H1 (cell line): ENCODE measurements at regions not wholly inside any gene's neighbourhood (a gene's known extent, or its start where the extent isn't known, plus 50 kb on each side); places are given as distances from the start of the nearest gene placed in this dataset.

Experiments
- CTCF ChIA-PET: fragments of 300-600 bp; sonication (Branson Sonifier 250); formaldehyde crosslinking; loops from one replicate; lab custom pipeline; 2021; ENCODE audit not compliant: partially characterized antibody; lab: Charles Lee
- POLR2A ChIA-PET: fragments of 300-600 bp; sonication (Branson Sonifier 250); formaldehyde crosslinking; loops from one replicate; lab custom pipeline; 2021; ENCODE audit warnings: inconsistent platforms; ENCODE audit not compliant: partially characterized antibody; lab: Charles Lee
- DNase-seq, 2 experiments: peaks; one replicate each; pipeline versions ENCODE4 v3.0.0 to v3.0.0-alpha.2; 2010 to 2022; ENCODE audit warnings: low spot score in 2 of 2, low read depth in 1 of 2, mixed read lengths in 1 of 2
- FAIRE-seq: peaks from 2 replicates; lab custom pipeline; 2011; peaks lifted over from hg19 to GRCh38; lab: Jason Lieb, UNC
- H2AFZ ChIP-seq: 2 replicates; pipeline ENCODE4 v1.8.1; 2012; ENCODE audit warnings: low read length, inconsistent platforms
- H2AK5ac ChIP-seq: 2 replicates; pipeline ENCODE4 v1.6.1; 2013; ENCODE audit warnings: low read depth, low read length
- H2BK120ac ChIP-seq: replicated peaks from 2 replicates; pipeline ENCODE3; 2013; ENCODE audit warnings: low read depth, low read length, inconsistent platforms
- H2BK12ac ChIP-seq: 2 replicates; pipeline ENCODE4 v1.6.1; 2013; ENCODE audit warnings: low read depth, low read length
- H2BK15ac ChIP-seq: 2 replicates; pipeline ENCODE4 v1.6.1; 2013; ENCODE audit warnings: low read length
- H2BK20ac ChIP-seq: 2 replicates; pipeline ENCODE4 v1.6.1; 2013; ENCODE audit warnings: low read length
- H2BK5ac ChIP-seq: 2 replicates; pipeline ENCODE4 v1.6.1; 2013; ENCODE audit warnings: low read depth, low read length
- H3K14ac ChIP-seq: 2 replicates; pipeline ENCODE4 v1.6.1; 2013; ENCODE audit warnings: inconsistent platforms; ENCODE audit not compliant: insufficient read length
- H3K18ac ChIP-seq: 2 replicates; pipeline ENCODE4 v1.6.1; 2013; ENCODE audit warnings: low read length; ENCODE audit errors: extremely low read depth
- H3K23ac ChIP-seq: 2 replicates; pipeline ENCODE4 v1.6.1; 2013; ENCODE audit warnings: inconsistent platforms; ENCODE audit not compliant: insufficient read length
- H3K23me2 ChIP-seq: 2 replicates; pipeline ENCODE4 v1.6.1; 2013; ENCODE audit warnings: low read depth, low read length
- H3K27ac ChIP-seq: 2 replicates; pipeline ENCODE4 v1.6.1; 2011; ENCODE audit warnings: low read depth, low read length, inconsistent platforms
- H3K27me3 ChIP-seq, 4 experiments: replicated peaks in 1 of 4; 1 replicate in 1 of 4; 2 replicates in 3 of 4; pipeline versions ENCODE4 v1.6.1 to v1.8.1; 2011 to 2013; ENCODE audit warnings: low read length in 3 of 4, mild to moderate bottlenecking in 3 of 4, inconsistent platforms in 2 of 4, mixed read lengths in 2 of 4, moderate library complexity in 1 of 4; ENCODE audit not compliant: control insufficient read depth in 3 of 4, insufficient read depth in 3 of 4; ENCODE audit errors: extremely low read depth in 1 of 4
- H3K36me3 ChIP-seq, 4 experiments: 2 replicates each; pipeline versions ENCODE4 v1.6.1 to v1.8.1; 2011 to 2013; ENCODE audit warnings: mild to moderate bottlenecking in 4 of 4, low read length in 3 of 4, moderate library complexity in 2 of 4, control low read depth in 1 of 4, inconsistent platforms in 1 of 4; ENCODE audit not compliant: insufficient read depth in 4 of 4, control insufficient read depth in 2 of 4
- H3K4ac ChIP-seq: replicated peaks from 2 replicates; pipeline ENCODE3; 2013; ENCODE audit warnings: low read length, low read depth, mixed read lengths, inconsistent platforms; ENCODE audit not compliant: insufficient read length
- H3K4me1 ChIP-seq, 4 experiments: replicated peaks in 1 of 4; 1 replicate in 1 of 4; 2 replicates in 3 of 4; pipeline versions ENCODE4 v1.6.1 to v1.8.1; 2011 to 2013; ENCODE audit warnings: low read length in 3 of 4, inconsistent platforms in 2 of 4, mixed read lengths in 1 of 4; ENCODE audit not compliant: insufficient read depth in 4 of 4, control insufficient read depth in 3 of 4
- H3K4me2 ChIP-seq, 2 experiments: 2 replicates each; pipeline versions ENCODE4 v1.6.1 to v1.8.1; 2011 to 2013; ENCODE audit warnings: low read depth in 2 of 2, low read length in 2 of 2, control low read depth in 1 of 2, inconsistent platforms in 1 of 2, mild to moderate bottlenecking in 1 of 2; ENCODE audit not compliant: insufficient read depth in 1 of 2
- H3K4me3 ChIP-seq, 4 experiments: fragments of 200-600, 300-600 bp in 1 of 4; sonication (generic), shearing (Covaris generic), sonication (Bioruptor Twin) in 1 of 4; 2 replicates each; pipeline versions ENCODE4 v1.5.1 to v1.8.1; 2011 to 2016; ENCODE audit warnings: low read length in 4 of 4, low read depth in 3 of 4, control low read depth in 2 of 4, inconsistent platforms in 2 of 4, mild to moderate bottlenecking in 2 of 4, mixed read lengths in 1 of 4, moderate library complexity in 1 of 4; ENCODE audit not compliant: insufficient read depth in 2 of 4; ENCODE audit errors: extremely low read depth in 1 of 4
- H3K56ac ChIP-seq: replicated peaks from 2 replicates; pipeline ENCODE3; 2013; ENCODE audit warnings: low read depth, mild to moderate bottlenecking, mixed read lengths, low read length, inconsistent platforms; ENCODE audit not compliant: insufficient read length
- H3K79me1 ChIP-seq: 2 replicates; pipeline ENCODE4 v1.6.1; 2013; ENCODE audit warnings: low read depth, low read length, control low read depth
- H3K79me2 ChIP-seq, 2 experiments: 2 replicates each; pipeline versions ENCODE4 v1.6.1 to v1.8.1; 2012 to 2013; ENCODE audit warnings: low read length in 2 of 2, mild to moderate bottlenecking in 2 of 2, inconsistent platforms in 1 of 2; ENCODE audit not compliant: insufficient read depth in 2 of 2, control insufficient read depth in 1 of 2
- H3K9ac ChIP-seq, 4 experiments: replicated peaks in 1 of 4; 1 replicate in 1 of 4; 2 replicates in 3 of 4; pipeline versions ENCODE4 v1.6.1 to v1.8.1; 2011 to 2013; ENCODE audit warnings: low read depth in 3 of 4, low read length in 3 of 4, control low read depth in 2 of 4, mild to moderate bottlenecking in 2 of 4, moderate library complexity in 2 of 4, inconsistent platforms in 1 of 4; ENCODE audit errors: extremely low read depth in 1 of 4
- H3K9me3 ChIP-seq, 2 experiments: 2 replicates each; pipeline versions ENCODE4 v1.6.1 to v1.8.1; 2012 to 2013; ENCODE audit warnings: mild to moderate bottlenecking in 2 of 2, moderate library complexity in 2 of 2, control low read depth in 1 of 2, inconsistent platforms in 1 of 2, low read depth in 1 of 2, low read length in 1 of 2, mixed read lengths in 1 of 2; ENCODE audit not compliant: insufficient read depth in 2 of 2
- H4K20me1 ChIP-seq, 2 experiments: replicated peaks in 1 of 2; 2 replicates each; pipeline versions ENCODE3 to v1.8.1; 2011 to 2013; ENCODE audit warnings: inconsistent platforms in 2 of 2, low read length in 2 of 2, mild to moderate bottlenecking in 1 of 2; ENCODE audit not compliant: insufficient read depth in 2 of 2, control insufficient read depth in 1 of 2
- H4K5ac ChIP-seq: 2 replicates; pipeline ENCODE4 v1.6.1; 2013; ENCODE audit warnings: low read length, low read depth, mixed read lengths, inconsistent platforms; ENCODE audit not compliant: insufficient read length
- H4K8ac ChIP-seq: 2 replicates; pipeline ENCODE4 v1.8.0; 2013; ENCODE audit warnings: mild to moderate bottlenecking, moderate library complexity, low read length, inconsistent platforms; ENCODE audit not compliant: insufficient read depth; ENCODE audit errors: extremely low read depth
- H4K91ac ChIP-seq: replicated peaks from 2 replicates; pipeline ENCODE3; 2013; ENCODE audit warnings: low read length, mixed read lengths, inconsistent platforms; ENCODE audit not compliant: insufficient read length
- CTBP2 ChIP-seq: IDR thresholded peaks from 2 replicates; pipeline ENCODE4 v1.7.0; 2011; ENCODE audit warnings: borderline replicate concordance, mild to moderate bottlenecking, moderate library complexity, mixed read lengths, low read length; ENCODE audit not compliant: insufficient read depth, insufficient read length
- EGR1 ChIP-seq: IDR thresholded peaks from 2 replicates; pipeline ENCODE4 v1.6.1; 2011; ENCODE audit warnings: low read depth, low read length, borderline replicate concordance
- POU5F1 ChIP-seq: IDR thresholded peaks from 2 replicates; pipeline ENCODE4 v1.6.1; 2011; ENCODE audit warnings: low read depth, mild to moderate bottlenecking, low read length, moderate library complexity
- RXRA ChIP-seq: IDR thresholded peaks from 2 replicates; pipeline ENCODE4 v1.6.1; 2011; ENCODE audit warnings: low read depth, mild to moderate bottlenecking, low read length, moderate library complexity; ENCODE audit not compliant: insufficient read depth
- WGBS, 2 experiments: shearing (Covaris generic) in 1 of 2; methylation state at CpG; one replicate each; pipeline versions ENCODE4 v1.1.6 to v1.1.7; 2013 to 2015; ENCODE audit warnings: low lambda C conversion rate in 2 of 2, mixed read lengths in 2 of 2, inconsistent platforms in 1 of 2, low coverage in 1 of 2, missing lambda C conversion rate in 1 of 2; ENCODE audit not compliant: insufficient replicate concordance in 2 of 2, insufficient coverage in 1 of 2, insufficient read length in 1 of 2; ENCODE audit errors: extremely low coverage in 1 of 2, missing lambda C conversion rate in 1 of 2; 5-methylcytosine and 5-hydroxymethylcytosine counted together

DNA sequence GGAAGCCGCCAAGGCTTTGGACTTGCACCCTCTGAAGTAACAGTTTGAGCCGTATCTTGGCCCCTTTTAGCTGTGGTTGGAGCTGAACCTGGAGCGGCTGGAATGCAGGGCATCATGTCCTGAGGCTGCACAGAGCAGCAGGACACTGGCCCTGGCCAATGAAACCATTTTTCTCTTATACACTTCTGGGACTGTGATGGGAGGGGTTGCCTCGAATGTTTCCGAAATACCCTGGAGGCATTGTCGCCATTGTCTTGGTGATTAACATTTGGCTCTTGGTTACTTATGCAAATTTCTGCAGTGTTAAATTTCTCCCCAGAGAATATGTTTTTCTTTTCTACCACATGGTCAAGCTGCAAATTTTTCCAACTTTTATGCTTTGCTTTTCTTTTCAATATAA is 137.2 kb downstream of the MAGEC1 start:
- no peak overlapping the region for H4K8ac ChIP-seq
- no peak overlapping the region for H2AK5ac ChIP-seq
- H2BK15ac ChIP-seq, result no peak overlapping the region
- no peak for TF ChIP-seq RXRA
- no peak for TF ChIP-seq CTBP2
- TF ChIP-seq POU5F1, result no peak
- TF ChIP-seq EGR1, result no peak
- no peaks in the 10 kb centered on the region for H3K79me2 ChIP-seq
- no peak overlapping the region for H3K9ac ChIP-seq
- H3K27me3 ChIP-seq, result no peaks in the 10 kb centered on the region
- H3K4me1 ChIP-seq, result peaks cover 0 to 2% (median 0%) of the 10 kb centered on the region in 4 experiments; a peak in 1 of 7 replicates
- WGBS, 2 experiments, result 91% methylated on average over 3 of the region's 6 CpGs; no CpG with 5 or more reads in 1 of the 2 experiments
- H3K4ac ChIP-seq, result no peak overlapping the region
- H2BK12ac ChIP-seq, result no peak overlapping the region
- no peaks in the 10 kb centered on the region for H3K79me1 ChIP-seq
- no peak overlapping the region for H3K56ac ChIP-seq
- H3K18ac ChIP-seq, result no peak overlapping the region
- POLR2A ChIA-PET, result no interaction called here
- H2BK120ac ChIP-seq, result no peak overlapping the region
- no peaks in the 10 kb centered on the region for H3K36me3 ChIP-seq
- CTCF ChIA-PET, result no interaction called here
- H2BK20ac ChIP-seq, result no peak overlapping the region
- H3K4me2 ChIP-seq, result no peak overlapping the region
- no peaks in the 10 kb centered on the region for H3K23me2 ChIP-seq
- H3K4me3 ChIP-seq, result no peak overlapping the region
- H4K91ac ChIP-seq, result no peak overlapping the region
- no peak overlapping the region for H2BK5ac ChIP-seq
- H3K9me3 ChIP-seq, result no peaks in the 10 kb centered on the region
- H4K20me1 ChIP-seq, result no peaks in the 10 kb centered on the region
- no peak for FAIRE-seq
- no peak overlapping the region for H2AFZ ChIP-seq
- H4K5ac ChIP-seq, result no peak overlapping the region
- DNase-seq, result no peak
- H3K14ac ChIP-seq, result no peak overlapping the region
- H3K27ac ChIP-seq, result no peak overlapping the region
- no peak overlapping the region for H3K23ac ChIP-seq
